ENCODE measurements at regions not wholly inside any gene's neighbourhood (a gene's known extent, or its start where the extent isn't known, plus 50 kb on each side); places are given as distances from the start of the nearest gene placed in this dataset.

GRCh38 chr21:40976198-40977109, 129.5 kb upstream of the DSCAM start:
- DNase-seq (ENCODE audit: low read depth in 1 of 2, low spot score in 1 of 2), result no peak

- DNase-seq (ENCODE audit: low read depth in 1 of 2, low spot score in 1 of 2), result no peak
Observed at GRCh38 chr21:40985370-40985769, 138.4 kb upstream of the DSCAM start.

- DNase-seq (ENCODE audit: low read depth in 1 of 2, low spot score in 1 of 2), result no peak
Observed at GRCh38 chr21:40990366-40990765, 143.4 kb upstream of the DSCAM start.

GRCh38 chr21:40997831-40998230, 150.9 kb upstream of the DSCAM start:
- no peak for DNase-seq (ENCODE audit: low read depth in 1 of 2, low spot score in 1 of 2)

- DNase-seq (ENCODE audit: low read depth in 1 of 2, low spot score in 1 of 2), result no peak
Observed at GRCh38 chr21:41000838-41001237, 153.9 kb upstream of the DSCAM start.

- no peak for DNase-seq (ENCODE audit: low read depth in 1 of 2, low spot score in 1 of 2)
Observed at GRCh38 chr21:41006636-41007035, 159.7 kb upstream of the DSCAM start.

GRCh38 chr21:41008351-41008750, 159.6 kb upstream of the BACE2 start:
- DNase-seq (ENCODE audit: low read depth in 1 of 2, low spot score in 1 of 2), result no peak

- DNase-seq (ENCODE audit: low read depth in 1 of 2, low spot score in 1 of 2), result no peak
Observed at GRCh38 chr21:41008974-41009373, 159.0 kb upstream of the BACE2 start.

- no peak for DNase-seq (ENCODE audit: low read depth in 1 of 2, low spot score in 1 of 2)
Observed at GRCh38 chr21:41009398-41010100, 158.4 kb upstream of the BACE2 start.

GRCh38 chr21:41010101-41010435, 157.9 kb upstream of the BACE2 start:
- DNase-seq (ENCODE audit: low read depth in 1 of 2, low spot score in 1 of 2), result no peak

- DNase-seq (ENCODE audit: low read depth in 1 of 2, low spot score in 1 of 2), result no peak
Observed at GRCh38 chr21:41011098-41011731, 156.7 kb upstream of the BACE2 start.

- no peak for DNase-seq (ENCODE audit: low read depth in 1 of 2, low spot score in 1 of 2)
Observed at GRCh38 chr21:41011951-41012366, 156.0 kb upstream of the BACE2 start.

GRCh38 chr21:41012425-41012824, 155.5 kb upstream of the BACE2 start:
- no peak for DNase-seq (ENCODE audit: low read depth in 1 of 2, low spot score in 1 of 2)

GRCh38 chr21:41016472-41016871, 151.5 kb upstream of the BACE2 start:
- no peak for DNase-seq (ENCODE audit: low read depth in 1 of 2, low spot score in 1 of 2)

GRCh38 chr21:41018431-41018830, 149.5 kb upstream of the BACE2 start:
- no peak for DNase-seq (ENCODE audit: low read depth in 1 of 2, low spot score in 1 of 2)

GRCh38 chr21:41023936-41024335, 144.0 kb upstream of the BACE2 start:
- DNase-seq (ENCODE audit: low read depth in 1 of 2, low spot score in 1 of 2), result no peak

GRCh38 chr21:41024341-41024740, 143.6 kb upstream of the BACE2 start:
- no peak for DNase-seq (ENCODE audit: low read depth in 1 of 2, low spot score in 1 of 2)

GRCh38 chr21:41024746-41025254, 143.2 kb upstream of the BACE2 start:
- no peak for DNase-seq (ENCODE audit: low read depth in 1 of 2, low spot score in 1 of 2)

GRCh38 chr21:41029571-41029970, 138.4 kb upstream of the BACE2 start:
- no peak for DNase-seq (ENCODE audit: low read depth in 1 of 2, low spot score in 1 of 2)

GRCh38 chr21:41031701-41032220, 136.2 kb upstream of the BACE2 start:
- DNase-seq (ENCODE audit: low read depth in 1 of 2, low spot score in 1 of 2), result no peak

- DNase-seq (ENCODE audit: low read depth in 1 of 2, low spot score in 1 of 2), result no peak
Observed at GRCh38 chr21:41032541-41032940, 135.4 kb upstream of the BACE2 start.

GRCh38 chr21:41037212-41037611, 130.7 kb upstream of the BACE2 start:
- no peak for DNase-seq (ENCODE audit: low read depth in 1 of 2, low spot score in 1 of 2)
